ENCODE measurements at regions not wholly inside any gene's neighbourhood (a gene's known extent, or its start where the extent isn't known, plus 50 kb on each side); places are given as distances from the start of the nearest gene placed in this dataset.

GRCh38 chr4:134073711-134074110 lies 127.9 kb downstream of the PABPC4L start:
- no peak for TF ChIP-seq ZNF416 (CRISPR knock-in tag; IDR thresholded peaks at IDR 0.05)
- TF ChIP-seq TEAD4 (CRISPR knock-in tag; IDR thresholded peaks at IDR 0.05): no peak
- TF ChIP-seq PREB (CRISPR knock-in tag; IDR thresholded peaks at IDR 0.05; ENCODE audit: borderline replicate concordance): no peak
- no peak for TF ChIP-seq ZBTB21 (CRISPR knock-in tag; IDR thresholded peaks at IDR 0.05; ENCODE audit: borderline replicate concordance)
- no peak for TF ChIP-seq USF1 (CRISPR knock-in tag; IDR thresholded peaks at IDR 0.05)
- TF ChIP-seq KAT7 (CRISPR knock-in tag; IDR thresholded peaks at IDR 0.05; ENCODE audit: borderline replicate concordance): no peak
- no peak for TF ChIP-seq TP53 (CRISPR knock-in tag; IDR thresholded peaks at IDR 0.05)
- ATAC-seq: no peak; the same call in 1 of the 2 replicates
- Mint-ChIP-seq H3K36me3 (peaks cover 12% of the 10 kb centered on the region), H3K9me3 (peaks cover 28% of the 10 kb centered on the region), H3K4me1 (peaks cover 5% of the 10 kb centered on the region; the same call in 1 of the 2 replicates), H3K27me3 (ENCODE audit: low read depth) (no peaks in the 10 kb centered on the region), H3K27ac (no peak overlapping the region), H3K4me3 (no peak overlapping the region)
- ChIA-PET POLR2A (no interaction called here), CTCF (no interaction called here)
- DNase-seq (ENCODE audit: low spot score): no peak

- Mint-ChIP-seq H3K27ac (no peak overlapping the region), H3K4me1 (peaks cover 6% of the 10 kb centered on the region; the same call in 1 of the 2 replicates), H3K9me3 (peaks cover 28% of the 10 kb centered on the region), H3K36me3 (peaks cover 12% of the 10 kb centered on the region), H3K27me3 (ENCODE audit: low read depth) (no peaks in the 10 kb centered on the region), H3K4me3 (no peak overlapping the region)
- DNase-seq (ENCODE audit: low spot score) (no peak), ATAC-seq (no peak)
- ChIA-PET POLR2A (no interaction called here), CTCF (no interaction called here)
- TF ChIP-seq OVOL2 (CRISPR knock-in tag; IDR thresholded peaks at IDR 0.05; ENCODE audit: borderline replicate concordance) (no peak), PRDM15 (CRISPR knock-in tag; IDR thresholded peaks at IDR 0.05) (no peak), RELA (CRISPR knock-in tag; IDR thresholded peaks at IDR 0.05; ENCODE audit: borderline replicate concordance) (no peak), NR1H2 (CRISPR knock-in tag; IDR thresholded peaks at IDR 0.05) (no peak), USF1 (CRISPR knock-in tag; IDR thresholded peaks at IDR 0.05) (no peak), NR3C1 (CRISPR knock-in tag; conservative IDR thresholded peaks at IDR 0.05; ENCODE audit: low read depth) (no peak), ZNF219 (CRISPR knock-in tag; IDR thresholded peaks at IDR 0.05; ENCODE audit: borderline replicate concordance) (no peak)
Observed at GRCh38 chr4:134072137-134072536, 129.5 kb downstream of the PABPC4L start.

- H3K4me1 Mint-ChIP-seq: peaks cover 10% of the 10 kb centered on the region; the same call in 1 of the 2 replicates
- CTCF ChIA-PET: no interaction called here
- H3K27me3 Mint-ChIP-seq (ENCODE audit: low read depth): no peaks in the 10 kb centered on the region
- ATAC-seq (no peak), DNase-seq (ENCODE audit: low spot score) (no peak)
- peaks cover 28% of the 10 kb centered on the region for H3K9me3 Mint-ChIP-seq
- H3K4me3 Mint-ChIP-seq: no peak overlapping the region
- POLR2A ChIA-PET: no interaction called here
- H3K27ac Mint-ChIP-seq: no peak overlapping the region
- peaks cover 12% of the 10 kb centered on the region for H3K36me3 Mint-ChIP-seq
- no peak for TF ChIP-seq ZNF423 (CRISPR knock-in tag; IDR thresholded peaks at IDR 0.05)
Observed at GRCh38 chr4:134070174-134070573, 131.4 kb downstream of the PABPC4L start.

GRCh38 chr4:134057356-134057755 lies 144.2 kb downstream of the PABPC4L start:
- POLR2A ChIA-PET: no interaction called here
- no peak for TF ChIP-seq TEAD4 (CRISPR knock-in tag; IDR thresholded peaks at IDR 0.05)
- TF ChIP-seq FOXJ3 (CRISPR knock-in tag; IDR thresholded peaks at IDR 0.05; ENCODE audit: borderline replicate concordance): no peak
- TF ChIP-seq ZMAT4 (CRISPR knock-in tag; IDR thresholded peaks at IDR 0.05): no peak
- TF ChIP-seq ATF3 (CRISPR knock-in tag; conservative IDR thresholded peaks at IDR 0.05): no peak
- no peak for TF ChIP-seq ZNF138 (CRISPR knock-in tag; conservative IDR thresholded peaks at IDR 0.05)
- no peak for TF ChIP-seq ZBTB43 (CRISPR knock-in tag; IDR thresholded peaks at IDR 0.05)
- no peak for TF ChIP-seq SMAD4 (CRISPR knock-in tag; IDR thresholded peaks at IDR 0.05)
- no peak for TF ChIP-seq JUN (CRISPR knock-in tag; IDR thresholded peaks at IDR 0.05)
- no peak for TF ChIP-seq MLX (CRISPR knock-in tag; IDR thresholded peaks at IDR 0.05)

More at GRCh38 chr4:134057356-134057755, 144.2 kb downstream of the PABPC4L start:
- H3K4me1 Mint-ChIP-seq: peaks cover 6% of the 10 kb centered on the region
- H3K27me3 Mint-ChIP-seq (ENCODE audit: low read depth): no peaks in the 10 kb centered on the region
- ATAC-seq (no peak), DNase-seq (ENCODE audit: low spot score) (no peak)
- peaks cover 8% of the 10 kb centered on the region for H3K9me3 Mint-ChIP-seq
- H3K36me3 Mint-ChIP-seq: no peaks in the 10 kb centered on the region
- no peak overlapping the region for H3K27ac Mint-ChIP-seq
- no peak overlapping the region for H3K4me3 Mint-ChIP-seq
- CTCF ChIA-PET: no interaction called here

Measured in WTC11 (cell line).